Fibroblast of lung (primary cell): ENCODE measurements at regions not wholly inside any gene's neighbourhood (a gene's known extent, or its start where the extent isn't known, plus 50 kb on each side); places are given as distances from the start of the nearest gene placed in this dataset.

Source experiments
- CTCF ChIP-seq, 2 donors: IDR thresholded peaks in 1 of 2; conservative IDR thresholded peaks in 1 of 2; 1 replicate in 1 of 2; 2 replicates in 1 of 2; pipeline ENCODE4 v1.5.1; 2011 to 2012; ENCODE audit warnings: low read length in 2 of 2, control low read depth in 1 of 2, inconsistent platforms in 1 of 2, low read depth in 1 of 2, mild to moderate bottlenecking in 1 of 2
- EZH2 ChIP-seq: IDR thresholded peaks from 2 replicates; pipeline ENCODE4 v1.5.1; 2012; ENCODE audit warnings: low read length, control low read depth, mild to moderate bottlenecking; ENCODE audit errors: missing control alignments

GRCh38 chr4:77445823-77446222 is 159.8 kb upstream of the CXCL13 start:
- no peak for TF ChIP-seq CTCF (conservative IDR thresholded peaks at IDR 0.05 in 1 of 2, IDR thresholded peaks at IDR 0.05 in 1 of 2; ENCODE audit: low read depth in 1 of 2, low read length in 2 of 2)
- no peak for TF ChIP-seq EZH2
